ENCODE measurements at regions not wholly inside any gene's neighbourhood (a gene's known extent, or its start where the extent isn't known, plus 50 kb on each side); places are given as distances from the start of the nearest gene placed in this dataset.

GRCh38 chr4:26162101-26162500 lies 158.7 kb upstream of the RBPJ start:
- in situ Hi-C loops (cut with MboI; ENCODE audit: low sequenced_read_pairs), result no loop called here

- in situ Hi-C loops (cut with MboI; ENCODE audit: low sequenced_read_pairs), result no loop called here
These were observed 157.1 kb upstream of the RBPJ start for GRCh38 chr4:26163425-26164362.

- in situ Hi-C loops (cut with MboI; ENCODE audit: low sequenced_read_pairs), result no loop called here
These were observed 149.3 kb upstream of the RBPJ start for GRCh38 chr4:26171501-26171900.

- in situ Hi-C loops (cut with MboI; ENCODE audit: low sequenced_read_pairs), result no loop called here
These were observed 148.9 kb upstream of the RBPJ start for GRCh38 chr4:26171941-26172340.

- in situ Hi-C loops (cut with MboI; ENCODE audit: low sequenced_read_pairs), result no loop called here
These were observed 147.2 kb upstream of the RBPJ start for GRCh38 chr4:26173619-26174018.

- in situ Hi-C loops (cut with MboI; ENCODE audit: low sequenced_read_pairs), result no loop called here
These were observed 146.8 kb upstream of the RBPJ start for GRCh38 chr4:26174027-26174426.

GRCh38 chr4:26175006-26175786 lies 145.6 kb upstream of the RBPJ start:
- in situ Hi-C loops (cut with MboI; ENCODE audit: low sequenced_read_pairs), result no loop called here

GRCh38 chr4:26175905-26176470 lies 144.8 kb upstream of the RBPJ start:
- in situ Hi-C loops (cut with MboI; ENCODE audit: low sequenced_read_pairs), result no loop called here

- in situ Hi-C loops (cut with MboI; ENCODE audit: low sequenced_read_pairs), result no loop called here
These were observed 144.1 kb upstream of the RBPJ start for GRCh38 chr4:26176598-26177149.

GRCh38 chr4:26178854-26179253 lies 142.0 kb upstream of the RBPJ start:
- in situ Hi-C loops (cut with MboI; ENCODE audit: low sequenced_read_pairs), result no loop called here

GRCh38 chr4:26179316-26179760 lies 141.5 kb upstream of the RBPJ start:
- in situ Hi-C loops (cut with MboI; ENCODE audit: low sequenced_read_pairs), result no loop called here

GRCh38 chr4:26181616-26182015 lies 139.2 kb upstream of the RBPJ start:
- in situ Hi-C loops (cut with MboI; ENCODE audit: low sequenced_read_pairs), result no loop called here

- in situ Hi-C loops (cut with MboI; ENCODE audit: low sequenced_read_pairs), result no loop called here
These were observed 137.8 kb upstream of the RBPJ start for GRCh38 chr4:26183017-26183416.

GRCh38 chr4:26185436-26185835 lies 135.4 kb upstream of the RBPJ start:
- in situ Hi-C loops (cut with MboI; ENCODE audit: low sequenced_read_pairs), result no loop called here

- in situ Hi-C loops (cut with MboI; ENCODE audit: low sequenced_read_pairs), result no loop called here
These were observed 129.5 kb upstream of the RBPJ start for GRCh38 chr4:26191353-26191752.

- in situ Hi-C loops (cut with MboI; ENCODE audit: low sequenced_read_pairs), result no loop called here
These were observed 127.6 kb upstream of the RBPJ start for GRCh38 chr4:26192899-26193869.

GRCh38 chr4:26194764-26195163 lies 126.0 kb upstream of the RBPJ start:
- in situ Hi-C loops (cut with MboI; ENCODE audit: low sequenced_read_pairs), result no loop called here

- in situ Hi-C loops (cut with MboI; ENCODE audit: low sequenced_read_pairs), result no loop called here
These were observed 124.2 kb upstream of the RBPJ start for GRCh38 chr4:26196567-26196966.

- in situ Hi-C loops (cut with MboI; ENCODE audit: low sequenced_read_pairs), result no loop called here
These were observed 123.6 kb upstream of the RBPJ start for GRCh38 chr4:26197018-26197779.

Data from HL-60/S4 treated with phorbol 12-myristate 13-acetate at 8.2 ng/mL for 4 days and 3 days (cell line).